GM06990 (cell line): ENCODE measurements at regions not wholly inside any gene's neighbourhood (a gene's known extent, or its start where the extent isn't known, plus 50 kb on each side); places are given as distances from the start of the nearest gene placed in this dataset.

Source experiments
- DNase-seq: peaks from one replicate; pipeline ENCODE4 v3.0.0-alpha.2; 2011; ENCODE audit not compliant: insufficient read length; ENCODE audit errors: extremely low read depth
- H3K27me3 ChIP-seq: replicated peaks from 2 replicates; pipeline ENCODE4 v1.6.0; 2011; ENCODE audit warnings: low read length; ENCODE audit not compliant: control insufficient read depth, insufficient read depth
- H3K36me3 ChIP-seq: 2 replicates; pipeline ENCODE4 v1.5.1; 2011; ENCODE audit warnings: low read length; ENCODE audit not compliant: control insufficient read depth, insufficient read depth
- H3K4me3 ChIP-seq: replicated peaks from 2 replicates; pipeline ENCODE4 v1.5.1; 2011; ENCODE audit warnings: low read depth, mild to moderate bottlenecking, control low read depth, low read length
- CTCF ChIP-seq: IDR thresholded peaks from 2 replicates; pipeline ENCODE4 v1.5.1; 2011; ENCODE audit warnings: low read length, control low read depth, mild to moderate bottlenecking, inconsistent platforms; ENCODE audit not compliant: insufficient read depth, poor library complexity, severe bottlenecking

- TF ChIP-seq CTCF, result no peak
- no peak for DNase-seq
Observed at GRCh38 chr11:98047647-98048046, 973.1 kb upstream of the CNTN5 start.

GRCh38 chr11:98053851-98054250, 966.9 kb upstream of the CNTN5 start:
- Histone ChIP-seq H3K36me3 (no peaks in the 10 kb centered on the region), H3K4me3 (no peak overlapping the region), H3K27me3 (no peaks in the 10 kb centered on the region)
- TF ChIP-seq CTCF, result no peak
- no peak for DNase-seq

More at GRCh38 chr11:98047647-98048046, 973.1 kb upstream of the CNTN5 start:
- no peaks in the 10 kb centered on the region for H3K36me3 ChIP-seq
- no peak overlapping the region for H3K4me3 ChIP-seq
- no peaks in the 10 kb centered on the region for H3K27me3 ChIP-seq

GRCh38 chr11:98056945-98057344, 963.8 kb upstream of the CNTN5 start:
- no peaks in the 10 kb centered on the region for H3K36me3 ChIP-seq
- no peak for TF ChIP-seq CTCF
- no peaks in the 10 kb centered on the region for H3K27me3 ChIP-seq
- no peak for DNase-seq
- no peak overlapping the region for H3K4me3 ChIP-seq

- no peak for TF ChIP-seq CTCF
- H3K4me3 ChIP-seq, result no peak overlapping the region
- H3K27me3 ChIP-seq, result no peaks in the 10 kb centered on the region
- no peak for DNase-seq
- H3K36me3 ChIP-seq, result no peaks in the 10 kb centered on the region
Observed at GRCh38 chr11:98059488-98059887, 961.3 kb upstream of the CNTN5 start.

- TF ChIP-seq CTCF, result no peak
- no peak for DNase-seq
- H3K27me3 ChIP-seq, result no peaks in the 10 kb centered on the region
- no peak overlapping the region for H3K4me3 ChIP-seq
- H3K36me3 ChIP-seq, result no peaks in the 10 kb centered on the region
Observed at GRCh38 chr11:98060759-98061158, 960.0 kb upstream of the CNTN5 start.

GRCh38 chr11:98061858-98062257, 958.9 kb upstream of the CNTN5 start:
- Histone ChIP-seq H3K4me3 (no peak overlapping the region), H3K27me3 (no peaks in the 10 kb centered on the region), H3K36me3 (no peaks in the 10 kb centered on the region)
- no peak for DNase-seq
- TF ChIP-seq CTCF, result no peak
